Stimulated activated CD4-positive, alpha-beta T cell treated with anti-CD3 and anti-CD28 coated beads, Interleukin-1b, Interleukin-23, amount 100 ng/mL, for 1 hour (primary cell): ENCODE measurements at regions not wholly inside any gene's neighbourhood (a gene's known extent, or its start where the extent isn't known, plus 50 kb on each side); places are given as distances from the start of the nearest gene placed in this dataset.
"Not testable (repeated sequence)": the region's sequence is repeated elsewhere in the genome, so short reads cannot be mapped to it uniquely, and the experiment has no call there.

Experiments used
- DNase-seq, 2 donors: peaks; one replicate each; pipeline ENCODE4 v3.0.0-alpha.2; 2020; ENCODE audit warnings: low read depth in 2 of 2

DNA sequence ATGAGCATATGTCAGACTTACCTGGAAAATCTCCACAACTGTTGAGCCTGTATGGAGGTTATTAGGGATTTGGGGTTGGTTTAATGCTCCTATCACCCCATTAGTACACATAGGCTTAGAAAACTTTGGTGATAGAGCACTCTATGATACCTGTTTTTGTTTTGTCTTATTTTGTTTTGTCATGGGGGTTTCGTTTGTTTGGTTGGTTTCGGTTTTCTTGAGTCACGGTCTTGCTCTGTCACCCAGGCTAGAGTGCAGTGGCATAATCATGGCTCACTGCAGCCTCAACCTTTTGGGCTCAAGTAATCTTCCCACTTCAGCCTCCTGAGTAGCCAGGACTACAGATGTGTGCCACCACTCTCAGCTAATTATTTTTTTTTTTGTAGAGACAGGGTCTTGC is 70.0 kb downstream of the MZT1 start:
- no peak for DNase-seq

DNA sequence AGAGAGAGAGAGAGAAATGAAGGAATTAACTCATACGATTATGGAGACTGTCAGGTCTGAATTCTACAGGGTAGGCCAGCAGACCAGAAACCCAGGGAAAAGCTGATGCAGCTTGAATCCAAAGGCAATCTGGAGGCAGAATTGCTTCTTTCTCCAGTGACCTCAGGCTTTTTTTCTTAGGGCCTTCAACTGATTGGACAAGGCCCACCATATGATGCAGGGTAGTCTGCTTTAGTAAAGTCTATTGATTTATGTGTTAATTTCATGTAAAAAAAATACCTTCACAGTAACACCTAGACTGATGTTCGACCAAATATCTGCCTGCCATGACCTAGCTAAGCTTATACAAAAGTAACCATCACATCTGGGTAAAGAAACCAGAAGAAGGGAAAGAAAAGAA is 71.1 kb downstream of the MZT1 start:
- DNase-seq, result no peak

- DNase-seq, result no peak
Observed at GRCh38 chr13:72653506-72653905, 73.9 kb downstream of the MZT1 start.

DNA sequence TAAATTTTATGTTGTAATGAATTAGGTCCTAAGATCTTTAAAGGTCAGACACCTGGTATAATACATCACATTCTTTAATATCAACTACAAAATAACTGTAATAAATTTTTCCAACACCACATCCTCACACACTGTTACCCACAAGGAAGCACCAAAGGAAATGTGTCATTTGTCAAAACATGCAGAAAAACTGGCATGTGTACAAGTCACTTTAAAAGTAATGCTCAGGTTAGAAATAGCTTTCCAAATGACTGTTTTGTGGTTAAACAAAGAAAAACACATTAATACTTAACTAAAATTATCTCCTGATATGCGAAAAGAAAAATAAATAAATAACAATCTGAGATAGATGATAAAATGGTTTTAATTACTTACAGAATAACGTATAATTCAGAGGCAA is 74.7 kb downstream of the MZT1 start:
- no peak for DNase-seq

DNA sequence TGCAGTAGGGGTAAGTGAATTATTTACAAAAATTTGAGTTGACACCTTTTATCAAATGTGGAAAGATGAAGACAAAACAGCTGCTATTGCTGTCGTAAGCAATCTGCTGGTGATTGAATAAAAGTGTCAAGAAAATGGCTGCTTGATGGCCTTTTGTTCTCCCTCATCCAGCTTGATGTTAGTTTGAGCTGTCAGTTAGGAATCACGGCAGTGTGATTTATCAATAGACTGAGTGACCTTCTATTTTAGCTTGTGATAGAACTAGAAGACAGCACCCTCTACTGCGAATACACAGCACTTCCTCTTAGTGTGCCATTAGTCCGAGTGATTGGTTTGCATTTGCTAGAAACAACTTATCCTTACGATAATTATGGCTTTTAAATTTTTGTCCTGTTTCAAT is 76.3 kb downstream of the MZT1 start:
- no peak for DNase-seq

DNA sequence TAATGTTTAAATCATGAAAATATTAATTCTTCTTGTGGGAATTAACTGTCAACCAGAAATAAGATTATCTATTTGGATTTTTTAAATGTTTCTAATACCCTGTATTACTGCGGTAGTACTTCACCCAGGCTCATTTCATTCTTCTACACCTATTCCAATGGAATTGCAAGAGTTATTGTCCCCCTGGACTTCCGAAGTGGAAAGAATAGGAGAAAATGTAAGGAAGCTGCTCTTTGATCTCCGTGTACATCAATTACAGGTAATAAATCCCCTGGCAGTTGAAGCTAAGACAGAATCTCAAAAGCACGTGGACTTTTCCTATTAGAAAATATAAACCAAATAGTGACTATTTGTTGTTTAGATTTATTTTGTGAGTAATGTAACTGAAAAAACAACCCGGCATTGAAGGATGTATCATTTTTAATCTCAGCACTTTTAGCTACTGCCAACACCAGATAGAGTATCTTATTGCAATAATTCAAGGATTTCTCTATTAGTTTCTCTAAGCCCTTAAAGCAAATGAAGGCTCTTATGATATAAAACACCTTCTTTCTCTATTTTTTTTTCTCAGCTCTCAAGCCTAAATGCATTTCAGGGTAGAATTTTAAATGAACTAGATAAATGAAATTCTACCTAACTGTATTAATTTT is 77.3 kb downstream of the MZT1 start:
- no peak for DNase-seq

- DNase-seq, result no peak
Observed at GRCh38 chr13:72648513-72649065, 78.8 kb downstream of the MZT1 start.

DNA sequence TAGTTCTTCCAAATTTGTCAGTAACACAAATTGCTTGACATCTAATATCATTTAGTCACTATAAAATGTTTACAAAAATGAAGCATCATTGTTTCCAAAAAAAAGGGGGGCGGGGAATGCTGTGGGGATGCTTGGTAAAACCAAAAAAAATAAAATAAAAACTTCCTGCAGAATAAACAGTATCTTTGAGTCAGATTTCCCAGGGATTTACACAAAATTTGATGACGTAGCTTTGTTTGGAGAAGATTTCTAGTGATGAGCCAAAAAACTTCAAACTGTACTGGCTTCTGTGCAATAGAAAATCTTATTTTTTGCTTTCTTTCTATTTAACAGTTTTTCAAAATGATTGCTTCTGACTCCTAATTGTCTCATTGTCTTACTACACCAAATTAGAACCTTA is 80.0 kb downstream of the MZT1 start:
- DNase-seq, result no peak

DNA sequence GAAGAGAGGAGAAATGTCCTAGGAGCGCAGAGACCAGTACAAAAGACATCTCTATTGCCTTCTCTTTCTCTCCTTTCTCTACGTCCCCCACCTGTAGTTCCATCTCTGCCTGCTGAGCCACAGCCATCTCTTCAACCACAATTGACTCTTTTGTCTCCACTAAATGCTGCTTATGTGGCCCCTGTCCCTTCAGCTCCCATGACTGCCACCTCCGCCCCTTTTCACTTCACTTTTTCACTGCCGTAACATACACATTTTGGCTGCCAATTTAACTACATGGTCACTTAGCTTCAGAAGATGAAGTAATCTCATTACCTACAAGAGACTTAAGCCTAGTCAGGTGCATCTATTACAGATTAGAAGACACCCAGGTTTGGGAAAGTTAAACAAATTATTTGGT is 81.9 kb downstream of the MZT1 start:
- DNase-seq, result no peak

GRCh38 chr13:72643311-72643989 is 84.0 kb downstream of the MZT1 start:
- peak in 1 of 2 donors; percentile 29 for DNase-seq

- no peak for DNase-seq
Observed at GRCh38 chr13:72639377-72639776, 88.1 kb downstream of the MZT1 start.

- no peak for DNase-seq
Observed at GRCh38 chr13:72638059-72638815, 89.2 kb downstream of the MZT1 start.

DNA sequence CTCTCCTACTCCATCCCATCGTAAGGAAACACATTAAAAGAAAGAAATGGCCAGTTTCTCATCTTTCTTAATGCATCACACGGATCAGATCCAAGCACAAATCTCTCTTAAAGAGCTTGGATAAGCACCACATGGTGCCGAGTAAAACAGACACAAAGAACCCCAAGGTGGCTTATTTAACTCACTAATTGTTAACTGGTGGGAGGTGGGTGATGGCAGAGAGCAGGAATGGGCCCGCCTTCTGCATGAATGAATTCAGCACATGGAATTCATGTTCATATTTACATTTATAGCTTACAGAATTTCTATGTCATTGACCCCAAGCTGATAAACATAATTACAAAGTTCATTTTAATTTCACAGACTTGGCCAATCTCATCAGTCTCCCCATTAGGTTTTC is 89.9 kb downstream of the MZT1 start:
- no peak for DNase-seq

DNA sequence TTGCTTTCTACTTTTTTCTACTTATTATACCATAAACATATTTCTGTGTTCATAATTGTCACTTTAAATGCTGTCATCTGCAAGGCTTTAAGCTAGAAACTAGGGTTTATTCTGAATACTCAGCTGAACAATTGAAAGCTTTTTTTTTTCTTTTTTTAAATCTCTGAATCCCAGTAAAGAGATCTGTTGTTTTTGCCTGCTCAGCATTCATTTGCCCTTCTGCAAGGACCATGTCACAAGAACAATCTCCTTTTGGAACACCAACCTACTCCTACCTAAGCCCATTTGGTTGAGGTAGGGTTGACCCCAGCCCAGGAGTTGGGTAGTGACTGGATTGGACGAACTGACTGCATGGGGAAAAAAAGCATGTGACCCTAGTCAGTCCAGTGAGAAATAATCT is 92.6 kb downstream of the MZT1 start:
- DNase-seq, result no peak

GRCh38 chr13:72622546-72622945 is 104.9 kb downstream of the MZT1 start:
- no peak for DNase-seq

- no peak for DNase-seq
Observed at GRCh38 chr13:72620874-72621273, 106.6 kb downstream of the MZT1 start.

GRCh38 chr13:72617951-72618350 is 109.5 kb downstream of the MZT1 start:
- no peak for DNase-seq

DNA sequence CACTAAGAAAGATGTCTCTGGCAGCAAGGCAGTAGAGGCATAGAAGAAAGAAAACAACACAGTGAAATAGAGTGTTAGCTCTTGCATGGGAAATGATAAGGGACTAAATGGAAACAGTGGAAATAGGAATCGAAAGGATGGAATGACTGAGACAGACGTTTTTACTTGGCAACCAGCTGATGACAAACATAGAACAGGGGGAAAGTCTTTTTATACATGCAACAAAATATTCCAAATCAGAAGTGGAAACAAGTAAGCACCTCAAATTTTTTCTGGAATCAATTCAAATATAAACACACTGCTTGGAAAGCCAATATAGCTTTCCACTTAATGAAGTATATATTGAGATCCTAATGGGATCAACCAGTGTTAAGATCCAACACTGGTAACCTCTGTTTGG is 110.2 kb downstream of the MZT1 start:
- DNase-seq, result no peak

DNA sequence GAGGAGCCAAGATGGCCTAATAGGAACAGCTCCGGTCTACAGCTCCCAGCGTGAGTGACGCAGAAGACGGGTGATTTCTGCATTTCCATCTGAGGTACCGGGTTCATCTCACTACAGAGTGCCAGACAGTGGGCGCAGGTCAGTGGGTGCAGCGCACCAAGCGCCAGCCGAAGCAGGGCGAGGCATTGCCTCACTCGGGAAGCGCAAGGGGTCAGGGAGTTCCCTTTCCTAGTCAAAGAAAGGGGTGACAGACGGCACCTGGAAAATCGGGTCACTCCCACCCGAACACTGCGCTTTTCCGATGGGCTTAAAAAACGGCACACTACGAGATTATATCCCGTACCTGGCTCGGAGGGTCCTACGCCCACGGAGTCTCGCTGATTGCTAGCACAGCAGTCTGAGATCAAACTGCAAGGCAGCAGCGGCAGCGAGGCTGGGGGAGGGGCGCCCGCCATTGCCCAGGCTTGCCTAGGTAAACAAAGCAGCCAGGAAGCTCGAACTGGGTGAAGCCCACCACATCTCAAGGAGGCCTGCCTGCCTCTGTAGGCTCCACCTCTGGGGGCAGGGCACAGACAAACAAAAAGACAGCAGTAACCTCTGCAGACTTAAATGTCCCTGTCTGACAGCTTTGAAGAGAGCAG is 117.1 kb downstream of the MZT1 start:
- not testable (repeated sequence) for DNase-seq

DNA sequence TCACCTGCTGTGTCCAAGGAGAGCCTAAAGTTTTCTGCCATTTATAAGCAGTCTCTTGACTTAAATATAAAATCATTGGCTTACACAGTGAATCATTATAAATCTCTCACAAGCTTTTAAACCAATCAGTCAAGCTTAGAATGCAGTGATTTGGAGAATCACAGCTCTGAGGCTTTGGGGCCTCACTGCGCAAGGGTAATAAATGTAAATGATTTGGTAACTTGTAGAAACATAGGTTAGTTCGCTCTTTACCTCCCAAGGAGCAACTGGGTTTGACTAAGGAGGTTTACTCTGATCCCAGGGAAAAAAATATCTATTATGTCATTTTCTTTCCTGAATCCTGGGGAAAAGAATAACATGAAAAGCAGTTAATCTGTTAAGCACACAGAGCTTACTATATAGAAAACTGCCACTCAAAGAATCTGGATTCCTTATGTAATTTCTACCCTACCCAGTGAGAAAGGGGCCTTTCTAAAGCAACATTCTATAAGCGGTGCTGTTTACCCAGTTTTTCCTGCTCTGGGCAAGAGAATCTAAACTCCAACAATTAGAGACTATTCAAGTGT is 128.2 kb downstream of the MZT1 start:
- no peak for DNase-seq

GRCh38 chr13:72590091-72590740 is 137.2 kb downstream of the MZT1 start:
- DNase-seq, result no peak
